ENCODE measurements at regions not wholly inside any gene's neighbourhood (a gene's known extent, or its start where the extent isn't known, plus 50 kb on each side); places are given as distances from the start of the nearest gene placed in this dataset.

DNA sequence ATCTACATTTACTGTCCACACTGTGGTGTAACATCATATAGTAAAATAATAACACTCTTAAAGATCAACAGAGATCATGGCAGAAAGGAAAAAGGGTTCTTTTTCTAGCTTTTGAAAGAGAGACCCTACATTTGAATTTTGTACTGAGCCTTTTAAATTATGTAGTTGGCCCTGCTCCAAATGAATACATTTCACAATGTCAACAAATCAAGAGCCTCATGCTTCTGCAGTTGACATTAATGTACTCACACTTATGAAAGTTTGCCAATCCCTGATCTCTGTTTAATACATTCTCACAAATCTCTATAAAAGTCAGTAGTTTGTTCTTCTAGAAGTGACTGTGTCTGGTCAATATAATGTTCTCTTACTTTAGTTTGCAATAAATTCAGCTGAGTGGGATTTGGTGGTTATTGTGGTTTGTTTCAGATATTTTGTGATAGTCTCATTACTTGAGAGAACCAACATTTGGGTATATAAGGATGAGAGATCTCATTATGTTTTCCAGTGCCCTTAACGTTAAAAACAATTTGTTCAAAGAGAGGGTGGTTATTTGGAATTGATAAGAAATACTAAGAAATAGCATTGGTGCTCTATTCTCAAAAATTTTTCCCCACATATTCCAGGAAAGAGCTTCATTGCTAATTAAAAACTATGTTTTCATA lies 277.8 kb upstream of the FTMT start:
- TF ChIP-seq GATA3 (IDR thresholded peaks at IDR 0.05; ENCODE audit: low read depth, low read length) (no peak), GATA2 (IDR thresholded peaks at IDR 0.05; ENCODE audit: low read depth, low read length) (no peak)

DNA sequence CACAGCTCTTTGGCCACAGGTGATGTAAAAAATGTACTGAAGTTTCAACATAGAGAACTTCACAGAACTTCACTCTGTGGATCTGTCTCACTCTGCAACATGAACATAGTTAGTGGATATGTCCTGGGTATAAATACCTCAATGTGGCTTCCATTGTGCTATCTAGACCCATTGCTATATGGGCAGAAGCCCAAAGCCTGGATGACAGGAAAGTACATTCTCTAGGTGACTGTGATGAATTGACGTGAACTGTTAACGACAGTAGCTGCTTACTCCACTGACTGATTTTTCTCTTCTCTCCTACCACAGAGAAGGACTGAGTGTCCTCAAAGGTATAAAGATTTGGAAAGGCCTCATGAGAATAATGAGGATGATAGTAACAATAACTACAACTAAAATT lies 270.1 kb upstream of the FTMT start:
- TF ChIP-seq GATA3 (IDR thresholded peaks at IDR 0.05; ENCODE audit: low read depth, low read length) = no peak
- no peak for TF ChIP-seq GATA2 (IDR thresholded peaks at IDR 0.05; ENCODE audit: low read depth, low read length)

DNA sequence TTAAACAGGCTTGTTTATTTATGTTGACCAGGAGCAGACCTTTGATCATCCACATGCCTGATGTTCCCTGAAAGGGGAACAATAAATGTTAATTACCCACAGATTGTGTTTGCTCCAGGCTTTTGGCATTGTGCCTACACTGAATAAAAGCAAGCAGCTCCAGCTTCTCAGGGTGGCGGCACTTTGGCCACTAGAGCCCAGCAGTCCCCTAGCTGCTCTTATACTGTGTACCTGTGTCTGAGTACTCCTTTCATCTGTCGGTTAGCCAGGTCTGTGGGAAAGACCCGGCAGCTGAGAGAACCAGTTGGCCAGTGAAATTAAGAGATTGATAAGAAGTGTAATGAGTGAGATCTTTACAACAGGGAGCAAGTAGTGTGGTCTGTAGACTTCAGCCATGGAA lies 254.8 kb upstream of the FTMT start:
- TF ChIP-seq GATA2 (IDR thresholded peaks at IDR 0.05; ENCODE audit: low read depth, low read length) (no peak), GATA3 (IDR thresholded peaks at IDR 0.05; ENCODE audit: low read depth, low read length) (no peak)

DNA sequence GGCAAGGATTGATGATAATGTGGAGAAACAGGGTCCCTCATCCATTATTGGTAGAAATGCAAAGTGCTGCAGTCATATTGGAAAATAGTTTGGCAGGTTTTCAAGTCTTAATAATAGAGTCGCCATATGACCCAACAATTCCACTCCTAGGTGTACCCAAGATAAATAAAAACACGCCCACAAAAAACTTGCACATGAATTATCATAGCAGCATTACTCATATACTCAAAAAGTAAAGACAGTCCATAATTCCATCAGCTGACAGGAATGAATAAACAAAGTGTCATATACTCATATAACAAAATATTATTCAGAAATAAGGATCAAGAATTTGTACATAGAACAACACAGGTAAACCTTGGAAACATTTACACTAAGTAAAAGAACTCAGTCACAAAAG lies 242.9 kb upstream of the FTMT start:
- TF ChIP-seq GATA3 (IDR thresholded peaks at IDR 0.05; ENCODE audit: low read depth, low read length) = no peak
- no peak for TF ChIP-seq GATA2 (IDR thresholded peaks at IDR 0.05; ENCODE audit: low read depth, low read length)

DNA sequence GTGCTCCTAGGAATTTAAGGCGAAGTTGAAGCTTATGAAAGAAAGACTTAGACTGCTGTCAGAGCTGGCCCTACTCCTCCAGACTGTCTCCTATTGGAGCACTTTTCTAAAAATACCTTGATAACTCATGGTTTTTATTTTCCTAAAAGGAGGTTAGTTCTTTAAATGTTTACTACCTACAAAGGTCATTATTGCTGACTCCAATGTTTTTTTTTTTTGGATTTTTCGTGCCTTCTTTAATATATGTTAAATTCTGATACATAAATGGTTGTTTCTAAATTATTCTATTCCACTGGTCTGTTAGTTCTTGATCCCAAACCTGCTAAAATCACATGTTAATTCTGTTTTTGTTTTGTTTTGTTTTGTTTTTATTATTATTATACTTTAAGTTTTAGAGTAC lies 227.6 kb upstream of the FTMT start:
- TF ChIP-seq GATA3 (IDR thresholded peaks at IDR 0.05; ENCODE audit: low read depth, low read length) (no peak), GATA2 (IDR thresholded peaks at IDR 0.05; ENCODE audit: low read depth, low read length) (no peak)

DNA sequence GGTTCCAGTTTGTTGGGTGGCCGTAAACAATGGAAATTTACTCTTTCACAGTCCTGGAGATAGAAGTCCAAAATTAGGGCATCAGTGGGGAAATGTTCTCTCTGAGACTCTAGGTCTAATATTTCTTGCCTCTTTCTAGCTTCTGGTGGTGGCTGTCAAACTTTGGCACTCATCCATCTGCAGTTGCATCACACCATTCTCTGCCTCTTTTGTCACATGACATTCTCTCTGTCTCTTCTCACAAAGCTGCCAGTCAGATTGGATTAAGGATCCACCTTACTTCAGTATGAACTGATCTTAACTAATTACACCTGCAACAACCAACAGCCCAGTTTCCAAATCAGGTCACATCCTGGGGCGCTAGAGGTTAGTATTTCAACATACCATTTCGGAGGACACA lies 222.9 kb upstream of the FTMT start:
- no peak for TF ChIP-seq GATA3 (IDR thresholded peaks at IDR 0.05; ENCODE audit: low read depth, low read length)
- TF ChIP-seq GATA2 (IDR thresholded peaks at IDR 0.05; ENCODE audit: low read depth, low read length) = no peak

DNA sequence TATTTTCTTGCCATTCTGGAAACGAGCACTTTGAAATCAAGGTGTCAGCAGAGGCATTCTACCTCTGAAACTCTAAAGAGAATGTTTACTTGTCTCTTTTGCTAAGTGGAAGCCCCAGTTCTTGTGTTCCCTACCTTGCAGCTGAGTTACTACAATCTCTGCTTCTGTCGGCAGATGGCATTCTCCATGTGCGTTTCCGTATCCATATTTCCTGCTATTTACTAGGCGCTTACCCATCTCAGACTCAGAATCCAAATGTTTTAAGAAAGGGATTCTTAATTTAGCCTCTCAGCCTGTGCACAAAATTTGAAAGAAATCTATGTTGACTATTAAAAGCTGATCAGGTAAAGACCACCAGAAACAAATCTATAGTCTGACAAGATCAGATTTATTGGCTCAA lies 221.3 kb upstream of the FTMT start:
- TF ChIP-seq GATA3 (IDR thresholded peaks at IDR 0.05; ENCODE audit: low read depth, low read length) = no peak
- TF ChIP-seq GATA2 (IDR thresholded peaks at IDR 0.05; ENCODE audit: low read depth, low read length) = no peak

DNA sequence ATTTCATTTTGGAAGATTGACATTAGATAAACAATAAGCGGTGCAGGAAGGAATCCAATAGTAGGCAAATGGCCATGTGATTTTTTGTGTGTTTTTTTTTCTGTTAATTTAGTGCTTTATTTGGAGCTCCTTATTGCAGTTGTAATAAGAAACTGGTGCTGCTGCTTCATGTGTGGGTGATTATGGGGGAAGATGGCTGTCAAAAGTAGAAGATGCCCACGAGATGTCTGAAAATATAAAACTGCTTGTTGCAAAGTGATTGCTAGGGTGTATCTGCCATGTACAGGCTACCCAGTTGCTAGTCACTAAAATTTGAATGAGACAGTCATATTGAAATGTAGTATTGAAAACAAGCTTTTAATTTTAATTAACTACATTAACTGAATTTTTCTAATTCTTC lies 216.7 kb upstream of the FTMT start:
- TF ChIP-seq GATA2 (IDR thresholded peaks at IDR 0.05; ENCODE audit: low read depth, low read length) (no peak), GATA3 (IDR thresholded peaks at IDR 0.05; ENCODE audit: low read depth, low read length) (no peak)

DNA sequence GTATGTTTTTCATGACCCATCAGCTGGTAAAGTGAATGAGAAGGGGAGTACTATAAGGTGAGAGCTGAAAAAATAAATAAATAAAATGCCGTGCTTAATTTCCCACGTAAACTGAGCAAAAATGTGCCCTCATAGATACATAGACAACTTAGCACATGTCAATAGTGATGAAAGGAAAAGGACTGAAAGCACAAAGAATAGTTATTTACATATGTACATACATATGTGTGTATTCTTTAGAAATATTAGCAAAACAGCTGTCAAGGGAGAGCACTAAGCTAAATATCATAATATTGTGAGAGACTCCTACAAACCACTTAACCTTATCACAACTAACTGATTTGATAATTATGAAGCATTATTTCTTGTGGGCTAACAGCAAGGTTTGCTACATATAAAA lies 213.6 kb upstream of the FTMT start:
- TF ChIP-seq GATA3 (IDR thresholded peaks at IDR 0.05; ENCODE audit: low read depth, low read length) (no peak), GATA2 (IDR thresholded peaks at IDR 0.05; ENCODE audit: low read depth, low read length) (no peak)

DNA sequence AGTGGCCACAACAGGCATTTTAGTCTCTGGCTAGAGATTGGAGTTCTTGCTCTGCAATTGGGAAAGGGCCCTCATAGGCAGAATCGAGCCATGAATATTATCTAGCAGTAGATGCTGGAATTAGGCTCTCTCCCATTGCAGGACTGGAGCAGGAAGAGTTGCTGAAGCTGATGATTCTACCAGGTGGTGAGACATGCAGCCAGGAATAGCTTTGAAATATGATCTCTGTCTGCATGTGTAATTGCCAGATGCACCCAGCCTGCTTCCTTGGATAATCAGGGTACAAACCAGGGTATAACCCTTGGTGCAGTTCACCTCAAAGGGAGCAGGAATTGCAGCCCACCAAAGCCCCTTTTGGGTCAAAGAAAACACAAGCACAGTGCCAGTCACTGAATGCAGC lies 211.4 kb upstream of the FTMT start:
- TF ChIP-seq GATA3 (IDR thresholded peaks at IDR 0.05; ENCODE audit: low read depth, low read length) (no peak), GATA2 (IDR thresholded peaks at IDR 0.05; ENCODE audit: low read depth, low read length) (no peak)

DNA sequence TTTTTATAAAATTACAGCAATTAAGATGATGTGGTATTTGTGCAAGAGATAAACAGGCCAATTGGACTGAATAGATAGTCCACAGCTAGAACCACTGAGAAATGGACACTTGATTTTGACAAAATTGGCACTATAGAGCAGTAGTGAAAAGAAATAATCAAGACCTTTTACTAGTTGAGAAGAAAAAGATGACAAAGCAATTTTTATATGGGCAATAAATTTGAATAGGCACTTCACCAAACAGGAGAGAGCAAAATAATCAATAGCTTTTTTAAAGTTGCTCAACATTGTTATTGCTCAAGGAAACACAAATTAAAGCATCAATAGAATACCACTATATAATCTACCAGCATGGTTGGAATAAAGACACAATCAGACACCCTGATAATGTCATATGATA lies 193.5 kb upstream of the FTMT start:
- TF ChIP-seq GATA3 (IDR thresholded peaks at IDR 0.05; ENCODE audit: low read depth, low read length) (no peak), GATA2 (IDR thresholded peaks at IDR 0.05; ENCODE audit: low read depth, low read length) (no peak)

DNA sequence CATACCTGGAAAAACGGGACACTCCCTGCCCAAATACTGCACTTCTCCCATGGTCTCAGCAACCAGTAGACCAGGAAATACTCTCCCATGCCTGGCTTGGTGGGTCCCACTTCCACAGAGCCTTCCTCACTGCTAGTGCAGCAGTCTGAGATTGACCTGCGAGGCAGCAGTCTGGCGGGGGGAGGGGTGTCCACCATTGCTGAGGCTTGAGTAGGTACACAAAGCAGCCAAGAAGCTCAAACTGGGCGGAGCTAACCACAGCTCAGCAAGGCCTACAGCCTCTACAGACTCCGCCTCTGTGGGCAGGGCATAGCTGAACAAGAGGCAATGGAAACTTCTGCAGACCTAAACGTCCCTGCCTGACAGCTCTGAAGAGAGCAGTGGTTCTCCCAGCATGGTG lies 191.5 kb upstream of the FTMT start:
- TF ChIP-seq GATA2 (IDR thresholded peaks at IDR 0.05; ENCODE audit: low read depth, low read length) (no peak), GATA3 (IDR thresholded peaks at IDR 0.05; ENCODE audit: low read depth, low read length) (no peak)

DNA sequence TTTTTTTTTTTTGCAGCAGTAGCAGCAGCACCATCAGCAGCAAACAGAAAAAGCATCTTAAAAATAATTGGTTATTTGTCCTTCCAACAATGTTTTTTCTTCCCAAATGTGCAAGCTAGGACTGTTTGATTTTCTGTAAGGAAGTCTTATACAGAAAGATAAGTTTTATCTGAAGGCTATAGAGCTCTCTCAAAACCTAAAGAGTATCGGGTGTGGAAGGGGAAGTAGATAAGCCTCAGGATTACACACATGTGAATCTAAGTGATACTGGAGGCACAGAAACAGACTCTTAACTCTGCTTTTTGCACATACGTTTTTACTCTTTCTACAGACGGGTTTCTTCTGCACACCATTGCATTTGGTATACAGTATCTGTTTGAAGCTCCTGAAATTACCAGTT lies 184.4 kb upstream of the FTMT start:
- TF ChIP-seq GATA2 (IDR thresholded peaks at IDR 0.05; ENCODE audit: low read depth, low read length) = no peak

DNA sequence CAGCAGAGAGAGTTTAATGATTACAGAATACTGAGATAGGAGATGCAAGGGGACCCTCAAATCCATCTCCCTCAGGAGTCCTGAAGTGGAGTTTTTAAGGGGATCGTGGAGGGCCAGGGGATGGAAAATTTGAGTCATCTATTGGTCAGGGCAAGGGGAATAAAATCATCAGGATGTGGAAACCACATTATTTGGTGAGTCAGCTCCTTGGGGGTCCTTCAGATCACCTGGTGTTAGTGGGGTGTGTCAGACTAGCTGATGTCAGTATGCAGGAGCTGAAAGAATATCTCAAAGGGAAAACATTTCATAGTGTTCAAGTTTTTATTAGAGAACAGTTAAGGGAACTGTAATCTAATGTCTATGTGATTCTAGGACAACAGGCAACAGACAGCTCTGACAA lies 183.0 kb upstream of the FTMT start:
- TF ChIP-seq GATA3 (IDR thresholded peaks at IDR 0.05; ENCODE audit: low read depth, low read length) (no peak), GATA2 (IDR thresholded peaks at IDR 0.05; ENCODE audit: low read depth, low read length) (no peak)

DNA sequence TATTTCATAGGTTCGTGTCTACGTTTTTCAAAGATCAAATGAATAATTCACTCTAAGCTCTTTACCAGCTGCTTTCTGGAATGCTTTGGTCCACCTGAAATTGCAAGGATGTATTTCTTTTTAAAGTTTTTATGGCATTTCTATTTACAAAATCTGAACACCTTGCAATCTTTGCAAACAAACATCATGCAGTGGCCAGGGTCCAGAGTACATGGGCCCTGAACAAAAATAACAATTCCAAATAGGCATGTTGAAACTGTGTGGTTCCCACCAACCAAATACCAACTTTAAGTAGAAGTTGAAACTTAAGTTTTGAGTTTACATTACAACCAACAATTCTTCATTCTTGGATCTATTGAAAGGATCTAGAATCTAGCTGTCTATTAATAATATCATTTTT lies 180.1 kb upstream of the FTMT start:
- TF ChIP-seq GATA3 (IDR thresholded peaks at IDR 0.05; ENCODE audit: low read depth, low read length) (no peak), GATA2 (IDR thresholded peaks at IDR 0.05; ENCODE audit: low read depth, low read length) (no peak)

DNA sequence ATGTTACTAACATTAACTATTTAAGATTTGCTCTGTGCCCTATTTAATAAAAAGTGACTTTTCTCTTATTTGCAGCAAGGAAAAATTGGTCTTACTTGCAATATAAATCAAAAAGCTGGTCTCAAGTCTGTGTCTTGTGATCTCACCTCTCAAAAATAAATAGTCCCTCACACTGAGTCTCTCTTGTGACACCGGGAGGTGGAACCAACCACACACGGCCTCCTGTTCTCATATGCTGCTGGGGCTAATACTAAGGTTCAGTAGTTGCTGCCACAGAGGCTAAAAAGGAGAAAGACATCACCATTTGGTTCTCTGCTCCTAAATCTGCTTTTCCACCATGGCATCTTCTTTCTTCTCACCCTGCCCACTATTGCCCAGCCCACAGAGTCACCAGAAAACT lies 175.8 kb upstream of the FTMT start:
- TF ChIP-seq GATA2 (IDR thresholded peaks at IDR 0.05; ENCODE audit: low read depth, low read length) (no peak), GATA3 (IDR thresholded peaks at IDR 0.05; ENCODE audit: low read depth, low read length) (no peak)

Measured in SH-SY5Y (cell line).